ENCODE measurements at regions not wholly inside any gene's neighbourhood (a gene's known extent, or its start where the extent isn't known, plus 50 kb on each side); places are given as distances from the start of the nearest gene placed in this dataset.

DNA sequence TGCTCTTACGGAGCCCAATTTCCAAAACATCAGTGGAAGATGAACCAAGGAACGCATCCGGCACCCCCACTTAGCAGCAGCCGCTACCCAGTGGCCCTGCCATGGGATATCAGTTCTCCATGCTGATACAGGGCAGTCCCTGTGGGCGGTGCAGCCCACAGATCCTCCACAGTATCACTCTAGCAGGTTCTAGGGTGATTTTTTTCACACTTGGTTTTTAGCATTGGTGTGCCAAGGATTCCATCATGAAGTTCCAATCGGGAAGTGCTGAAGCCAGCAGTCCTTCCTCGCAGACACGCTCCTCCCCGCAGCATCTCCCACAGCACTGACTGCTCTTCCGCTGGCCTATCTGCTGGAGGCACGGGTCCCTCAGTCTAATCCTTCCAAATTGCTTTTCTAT is 261.9 kb downstream of the SYK start:
- no peak for DNase-seq (ENCODE audit: low read depth in 3 of 3, low spot score in 2 of 3)

DNA sequence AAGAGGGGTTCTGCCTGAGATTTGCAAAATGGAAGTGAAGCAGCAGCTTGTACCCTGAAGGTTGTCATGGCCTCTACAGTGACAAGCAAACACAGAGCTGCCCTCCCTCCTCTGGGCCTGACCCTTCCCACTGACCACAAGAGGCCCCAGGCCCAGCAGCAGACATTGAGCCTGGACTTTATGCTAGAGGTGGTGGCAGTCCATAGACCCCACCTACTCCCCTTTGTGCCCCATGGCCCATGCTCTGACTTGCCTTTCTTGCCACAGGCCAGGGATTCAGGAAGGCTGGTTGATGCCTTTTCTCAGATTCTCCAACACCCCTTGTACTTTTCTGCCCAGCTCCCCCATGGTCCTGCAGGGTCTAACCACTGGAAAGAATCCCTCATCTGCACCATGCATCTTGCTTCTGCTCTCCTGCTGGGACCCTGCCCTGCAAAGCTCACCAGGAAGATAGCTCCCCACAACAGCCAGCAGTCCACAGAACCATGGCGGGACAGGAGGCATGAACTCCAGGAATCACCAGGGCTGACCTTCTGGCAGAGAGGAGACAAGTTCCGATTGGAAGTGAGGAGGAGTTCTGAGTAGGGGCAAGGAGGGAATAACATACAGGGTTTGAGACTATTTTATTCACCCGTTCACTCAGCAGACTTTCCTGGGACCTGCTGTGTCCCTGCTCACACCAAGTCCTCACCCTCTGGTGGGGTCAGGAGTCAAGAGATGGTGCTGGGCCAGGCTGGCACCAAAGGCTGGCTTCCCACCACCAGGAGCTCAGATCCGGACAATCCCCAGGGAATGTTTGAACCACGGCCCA is 263.8 kb downstream of the SYK start:
- no peak for DNase-seq (ENCODE audit: low read depth in 3 of 3, low spot score in 2 of 3)

DNA sequence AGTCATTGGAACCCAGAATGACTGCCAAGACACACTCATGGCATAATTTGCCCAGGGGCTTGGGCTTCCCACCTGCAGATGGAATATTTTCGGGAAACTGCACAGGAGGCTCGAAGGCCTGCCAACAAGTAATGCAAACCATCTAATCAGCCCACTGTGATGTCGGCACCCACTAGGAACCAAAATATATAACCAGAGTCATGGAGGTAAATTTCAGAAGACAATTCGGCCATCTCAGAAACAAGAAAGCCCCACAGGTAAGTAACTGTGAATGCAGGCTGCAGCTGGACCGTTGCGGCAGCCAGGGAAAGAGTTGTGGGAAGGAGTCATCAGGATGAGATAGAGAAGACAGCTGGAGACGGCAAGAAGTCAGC is 264.4 kb downstream of the SYK start:
- no peak for DNase-seq (ENCODE audit: low read depth in 3 of 3, low spot score in 2 of 3)

DNA sequence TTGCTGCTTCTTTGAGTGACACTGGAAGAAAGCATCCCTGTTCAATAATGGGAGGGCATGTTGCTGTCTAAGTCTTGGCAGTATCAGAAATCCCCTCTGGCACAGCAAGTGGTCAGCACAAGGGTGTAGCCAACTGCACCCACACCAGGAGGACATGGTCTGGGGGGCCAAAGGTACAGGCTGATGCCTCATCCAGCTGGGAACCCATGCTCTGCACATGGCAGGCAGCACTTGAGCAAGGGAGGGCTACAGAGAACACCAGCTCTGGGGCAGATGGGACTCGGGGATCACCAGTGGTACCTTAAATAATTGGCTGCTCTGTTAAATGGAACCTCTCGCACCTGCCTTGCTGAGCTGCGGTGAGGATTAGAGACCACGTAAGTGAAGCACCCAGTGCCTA is 265.2 kb downstream of the SYK start:
- no peak for DNase-seq (ENCODE audit: low read depth in 3 of 3, low spot score in 2 of 3)

DNA sequence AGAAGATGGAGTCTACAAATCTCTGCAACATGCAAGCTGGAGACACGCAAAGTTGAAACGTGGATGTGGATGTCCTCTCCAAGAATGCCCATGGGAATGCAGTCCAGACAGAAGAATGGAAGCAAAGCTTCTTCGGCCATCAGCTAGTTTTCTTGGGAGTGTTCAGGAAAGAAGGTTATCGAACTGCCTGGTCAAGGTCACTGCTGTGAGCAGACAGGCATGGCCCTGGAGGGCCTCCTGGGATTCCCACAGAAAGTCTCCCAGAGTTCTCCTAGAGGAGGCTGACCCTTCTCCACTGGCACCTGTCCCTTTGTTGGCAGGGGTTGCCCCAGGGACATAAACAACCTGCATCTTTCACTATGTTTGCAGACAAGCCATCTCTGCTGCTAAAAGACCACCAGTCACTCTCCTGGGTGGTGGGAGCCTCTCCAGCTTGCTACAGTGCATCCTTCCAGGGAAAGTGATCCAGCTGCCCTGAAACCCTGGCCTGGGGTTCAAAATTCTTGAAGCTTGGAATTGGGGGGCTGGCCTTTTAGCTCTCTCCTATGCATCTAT is 265.8 kb downstream of the SYK start:
- no peak for DNase-seq (ENCODE audit: low read depth in 3 of 3, low spot score in 2 of 3)

DNA sequence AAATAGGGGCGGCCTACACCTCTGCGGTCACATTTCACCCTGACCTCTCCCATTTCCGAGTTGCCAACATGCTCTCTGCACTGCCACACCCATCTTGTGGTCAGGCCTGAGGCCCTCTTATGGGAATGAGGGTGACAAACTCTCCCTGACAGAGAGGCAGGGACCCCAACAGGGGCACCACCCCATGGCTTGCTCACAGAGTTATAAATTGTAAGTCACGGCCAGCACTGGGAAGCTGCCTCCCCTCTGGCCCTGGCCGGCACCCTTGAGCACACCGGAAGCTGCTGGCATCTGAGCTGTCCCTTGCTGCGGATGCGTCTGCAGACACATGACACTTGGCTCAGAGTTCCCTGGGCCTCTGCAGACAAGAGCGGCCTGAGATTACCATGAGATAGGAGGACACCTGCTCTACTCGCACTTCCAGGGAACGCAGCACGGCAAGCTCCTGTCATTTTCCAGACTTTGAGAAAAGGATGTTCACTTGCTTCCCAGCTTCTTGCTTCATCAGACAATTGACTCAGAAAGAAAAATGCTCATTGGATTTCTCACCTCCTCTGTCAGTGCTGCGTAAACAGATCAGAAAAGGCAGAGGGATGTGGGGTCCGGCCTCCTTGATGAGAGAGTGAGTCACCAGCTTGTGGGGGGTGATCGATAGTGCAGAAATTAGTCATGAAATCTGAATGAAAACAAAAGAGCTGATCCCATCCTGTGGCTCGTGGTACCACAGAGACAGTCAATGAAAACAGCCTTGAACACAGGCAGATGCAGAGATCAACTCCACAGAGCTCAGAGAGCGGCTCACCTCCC is 269.8 kb downstream of the SYK start:
- no peak for DNase-seq (ENCODE audit: low read depth in 3 of 3, low spot score in 2 of 3)

DNA sequence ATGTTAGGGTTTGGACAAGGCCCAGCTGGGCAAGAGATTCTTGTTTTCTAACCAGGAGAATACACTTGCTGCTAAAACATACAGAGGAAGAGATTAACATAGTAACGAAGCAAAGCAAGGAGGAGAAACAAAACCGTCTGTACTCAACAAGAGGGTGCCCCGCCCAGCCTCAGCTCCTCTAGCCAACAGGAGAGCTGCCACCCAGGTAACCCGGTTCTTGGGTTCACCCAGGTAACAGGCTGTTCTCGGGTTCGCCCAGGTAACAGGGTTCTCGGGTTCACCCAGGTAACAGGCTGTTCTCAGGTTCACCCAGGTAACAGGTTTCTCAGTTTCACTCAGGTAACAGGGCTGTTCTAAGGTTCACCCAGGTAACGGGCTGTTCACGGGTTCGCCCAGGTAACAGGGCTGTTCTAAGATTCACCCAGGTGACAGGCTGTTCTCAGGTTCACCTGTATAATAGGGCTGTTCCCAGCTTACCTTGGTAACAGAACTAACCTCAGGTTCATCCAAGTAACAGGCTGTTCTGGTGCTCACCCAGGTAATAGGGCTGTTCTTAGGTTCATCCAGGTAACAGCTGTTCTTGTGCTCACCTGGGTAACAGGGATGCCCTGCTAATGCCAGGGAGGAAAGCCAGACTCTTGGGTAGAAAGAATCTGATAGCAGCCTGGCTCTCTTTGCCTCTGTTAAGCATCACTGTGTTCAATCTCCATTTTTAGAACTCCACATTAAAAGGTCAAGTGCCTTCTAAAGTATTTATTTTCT is 271.6 kb downstream of the SYK start:
- no peak for DNase-seq (ENCODE audit: low read depth in 3 of 3, low spot score in 2 of 3)

DNA sequence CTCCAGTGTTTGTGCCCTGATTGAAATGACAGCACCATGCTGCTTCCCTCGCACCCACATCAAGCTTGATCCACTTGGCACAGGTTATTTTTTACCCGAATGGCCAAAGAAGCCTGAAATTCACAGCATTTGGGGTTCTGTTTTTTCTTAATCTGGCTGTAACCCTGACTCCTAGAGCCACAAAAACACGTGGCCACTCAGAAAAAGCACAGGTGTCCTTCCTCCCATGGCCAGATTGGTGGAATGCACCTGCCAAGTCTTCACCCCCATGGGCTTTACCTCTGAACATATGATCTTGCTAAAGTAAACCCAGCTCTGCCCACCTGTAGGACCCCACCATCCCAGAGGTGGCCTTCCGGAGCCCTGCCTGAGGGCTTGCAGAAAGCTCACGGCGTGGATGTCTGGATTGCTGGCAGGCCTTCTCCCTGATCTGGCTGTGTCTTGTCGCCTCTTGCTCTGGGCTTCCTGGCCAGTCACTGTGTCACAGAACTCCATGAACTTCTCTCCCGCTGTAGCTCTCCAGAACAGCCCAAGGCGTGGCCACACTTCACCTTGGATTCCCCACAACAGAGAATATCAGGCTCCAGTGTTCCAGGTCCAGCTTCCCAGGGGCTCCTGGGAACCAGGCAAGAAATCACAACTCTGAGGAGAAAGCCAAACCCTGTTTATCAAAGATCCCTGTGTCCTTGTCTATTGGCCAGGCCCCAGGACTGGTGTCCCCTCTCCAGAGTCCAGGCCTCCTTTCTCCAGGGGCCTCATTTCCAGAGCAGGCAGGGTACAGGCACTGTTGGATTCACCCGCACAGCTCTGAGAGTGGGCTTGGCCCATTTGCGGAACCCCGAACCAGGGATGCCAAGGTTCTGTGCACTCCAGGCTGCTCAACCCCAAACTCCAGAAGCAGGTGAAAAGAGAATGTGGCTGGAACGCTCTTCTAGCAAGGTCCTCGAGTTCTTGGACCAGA is 272.5 kb downstream of the SYK start:
- no peak for DNase-seq (ENCODE audit: low read depth in 3 of 3, low spot score in 2 of 3)

DNA sequence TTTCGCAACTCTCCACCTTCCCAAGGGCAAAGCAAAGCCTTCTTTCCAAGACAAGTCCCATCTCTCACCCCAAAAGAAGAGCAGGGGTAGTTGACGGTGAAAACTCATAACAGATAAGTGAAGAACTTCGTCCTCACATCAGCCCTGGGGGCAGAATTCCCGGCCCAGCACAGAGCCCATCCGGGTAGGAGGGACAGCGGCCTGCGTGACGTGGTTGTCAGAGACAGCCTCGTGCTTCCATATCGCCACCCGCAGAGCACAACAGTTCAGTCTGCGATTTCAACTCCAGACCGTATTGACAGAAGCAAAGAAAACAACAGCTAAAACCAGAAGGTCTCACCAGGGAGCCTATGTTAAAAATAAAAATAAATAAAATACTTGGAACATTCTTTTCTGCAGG is 273.2 kb downstream of the SYK start:
- DNase-seq (ENCODE audit: low read depth in 3 of 3, low spot score in 2 of 3): no peak

DNA sequence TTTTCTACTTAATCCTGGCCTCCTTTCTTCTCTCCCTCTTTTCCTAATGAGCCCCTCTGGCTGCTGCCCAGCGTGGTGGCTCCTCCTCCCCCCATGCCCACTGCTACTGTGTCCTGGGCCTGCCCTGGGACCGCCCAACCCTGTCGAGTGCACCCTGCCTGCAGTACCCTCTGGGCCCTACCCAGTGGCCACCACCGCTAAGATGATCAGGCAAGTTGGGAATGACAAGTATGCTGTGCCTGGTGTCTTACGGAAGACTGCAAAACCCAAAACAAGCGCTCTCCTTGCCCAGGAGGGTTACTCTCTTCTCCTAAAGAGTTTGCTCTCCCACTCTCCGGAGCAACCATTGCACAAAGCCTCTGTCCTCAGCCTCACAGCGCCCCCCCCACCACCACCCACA is 273.7 kb downstream of the SYK start:
- no peak for DNase-seq (ENCODE audit: low read depth in 3 of 3, low spot score in 2 of 3)

DNA sequence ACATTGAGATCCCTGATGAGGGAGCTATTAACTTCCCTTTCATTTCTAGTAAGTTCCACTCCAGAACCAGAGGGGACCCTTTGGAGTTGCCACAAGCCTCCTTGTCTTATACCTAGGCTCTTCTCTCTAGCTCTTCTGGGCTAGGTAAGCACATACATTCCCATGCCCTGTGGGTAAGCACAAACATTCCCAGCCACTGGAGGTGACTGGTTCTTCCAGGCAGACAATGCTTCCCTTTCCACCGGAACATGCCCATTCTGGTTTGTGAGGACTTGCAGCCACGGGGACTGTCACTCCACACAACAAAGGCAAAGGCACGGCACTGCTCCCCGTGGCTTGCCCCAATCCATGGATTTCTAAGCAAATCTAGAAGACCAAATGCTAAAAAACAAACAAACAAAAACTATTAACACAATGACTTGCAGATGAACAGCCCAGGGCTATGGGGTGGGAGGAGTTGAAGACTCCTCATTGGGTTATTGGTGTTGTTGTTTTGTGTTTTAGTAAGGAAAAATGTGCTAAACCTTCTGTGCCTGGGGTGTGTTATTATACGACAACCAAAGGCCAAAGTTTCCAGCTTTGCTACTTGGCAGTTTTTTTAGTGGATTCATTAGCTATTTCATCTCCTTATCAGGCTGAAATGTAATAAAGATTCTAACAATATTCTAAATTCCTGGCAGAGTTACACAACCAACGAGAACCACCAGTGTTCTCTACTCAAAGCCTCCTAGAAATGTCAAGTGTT is 276.2 kb downstream of the SYK start:
- DNase-seq (ENCODE audit: low read depth in 3 of 3, low spot score in 2 of 3): no peak

DNA sequence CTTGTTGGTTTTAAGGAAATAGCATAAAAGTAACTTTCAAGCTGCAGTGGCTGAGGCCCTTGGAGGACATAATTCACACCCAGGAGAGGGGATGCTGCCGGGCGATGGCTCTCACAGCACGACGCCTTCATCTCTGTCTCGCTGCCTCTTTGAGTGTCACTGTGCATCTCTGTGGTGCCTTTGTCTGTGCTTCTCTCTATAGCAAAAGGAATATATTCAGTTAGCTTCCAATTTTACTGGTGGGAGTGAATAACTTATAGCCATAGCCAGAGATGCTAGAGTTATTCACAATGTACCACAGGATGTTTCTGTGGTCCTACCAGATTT is 276.7 kb downstream of the SYK start:
- no peak for DNase-seq (ENCODE audit: low read depth in 3 of 3, low spot score in 2 of 3)

DNA sequence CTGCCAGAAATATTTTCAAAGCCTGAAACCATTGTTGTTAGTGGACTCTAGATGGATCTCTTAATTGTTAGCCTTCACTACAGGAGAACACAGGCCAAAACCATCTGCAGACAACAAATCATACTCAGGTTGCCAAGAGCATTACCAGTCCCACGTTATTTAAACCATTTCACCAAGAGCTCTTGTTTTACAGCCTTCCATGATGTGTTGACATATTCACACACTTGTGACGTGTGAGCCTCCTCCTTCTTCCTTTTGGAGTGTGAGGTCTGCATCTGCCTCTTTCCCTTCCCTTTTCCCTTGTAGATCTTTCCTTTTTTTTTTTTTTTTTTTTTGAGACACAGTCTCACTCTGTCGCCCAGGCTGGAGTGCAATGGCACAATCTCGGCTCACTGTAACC is 279.0 kb downstream of the AUH start:
- DNase-seq (ENCODE audit: low read depth in 3 of 3, low spot score in 2 of 3): no peak

DNA sequence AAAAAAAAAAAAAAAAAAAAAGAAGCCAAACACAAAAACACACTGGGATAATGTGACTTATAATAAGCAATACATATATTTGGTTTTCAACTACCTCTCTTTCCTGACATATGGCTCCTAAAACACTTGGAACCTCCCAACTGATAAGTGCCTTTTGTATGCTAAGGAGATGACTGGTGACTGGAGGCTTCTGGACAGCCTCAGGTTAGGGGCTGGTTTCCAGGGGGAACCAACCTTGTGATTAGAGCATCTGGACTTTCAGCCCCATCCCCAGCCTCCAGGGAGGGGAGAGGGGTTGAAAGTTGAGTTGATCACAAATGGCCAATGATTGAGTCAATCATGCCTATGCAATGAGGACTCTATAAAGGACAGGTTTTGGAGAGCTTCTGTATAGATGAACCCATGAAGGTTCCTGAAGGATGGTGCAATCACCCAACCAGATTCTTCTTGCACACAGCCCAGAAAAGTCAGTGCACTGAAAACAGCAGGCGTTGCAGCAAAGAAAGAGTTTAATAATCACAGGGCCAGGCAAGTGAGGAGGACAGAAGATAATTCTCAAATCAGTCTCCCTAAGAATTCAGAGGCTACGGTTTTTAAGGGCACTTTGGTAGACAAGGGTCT is 276.7 kb downstream of the AUH start:
- DNase-seq (ENCODE audit: low read depth in 3 of 3, low spot score in 2 of 3): no peak

DNA sequence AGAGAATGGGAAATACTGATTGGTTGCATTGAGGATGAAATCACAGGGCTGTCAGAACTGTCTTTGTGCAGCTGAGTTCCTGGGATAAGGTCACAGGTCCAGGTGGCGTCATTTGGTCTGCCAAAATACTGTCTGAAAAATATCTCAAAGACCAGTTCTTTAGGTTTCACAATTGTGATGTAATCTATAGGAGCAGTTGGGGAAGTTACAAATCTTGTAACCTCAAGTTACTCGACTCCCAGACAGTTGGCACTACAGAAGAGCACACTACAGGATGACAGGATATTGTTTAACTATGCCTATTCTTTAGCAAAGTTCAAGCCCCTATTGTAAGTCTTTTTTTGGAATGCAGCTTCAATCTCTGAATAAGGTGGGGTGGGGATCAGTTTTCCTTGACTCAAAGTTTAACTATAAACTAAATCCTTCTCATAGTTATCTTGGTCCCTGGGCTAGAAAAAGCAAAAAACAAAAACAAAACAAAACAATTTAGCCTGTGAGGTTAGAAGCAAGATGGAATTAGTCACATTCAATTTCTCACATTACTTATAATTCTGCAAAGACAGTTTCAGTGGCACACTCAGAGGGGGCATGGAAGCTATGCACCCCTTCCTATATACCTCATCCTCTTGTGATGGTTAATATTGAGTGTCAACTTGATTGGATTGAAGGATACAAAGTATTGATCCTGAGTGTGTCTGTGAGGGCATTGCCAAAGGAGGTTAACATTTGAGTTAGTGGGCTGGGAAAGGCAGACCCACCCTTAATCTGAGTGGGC is 276.0 kb downstream of the AUH start:
- DNase-seq (ENCODE audit: low read depth in 3 of 3, low spot score in 2 of 3): no peak

DNA sequence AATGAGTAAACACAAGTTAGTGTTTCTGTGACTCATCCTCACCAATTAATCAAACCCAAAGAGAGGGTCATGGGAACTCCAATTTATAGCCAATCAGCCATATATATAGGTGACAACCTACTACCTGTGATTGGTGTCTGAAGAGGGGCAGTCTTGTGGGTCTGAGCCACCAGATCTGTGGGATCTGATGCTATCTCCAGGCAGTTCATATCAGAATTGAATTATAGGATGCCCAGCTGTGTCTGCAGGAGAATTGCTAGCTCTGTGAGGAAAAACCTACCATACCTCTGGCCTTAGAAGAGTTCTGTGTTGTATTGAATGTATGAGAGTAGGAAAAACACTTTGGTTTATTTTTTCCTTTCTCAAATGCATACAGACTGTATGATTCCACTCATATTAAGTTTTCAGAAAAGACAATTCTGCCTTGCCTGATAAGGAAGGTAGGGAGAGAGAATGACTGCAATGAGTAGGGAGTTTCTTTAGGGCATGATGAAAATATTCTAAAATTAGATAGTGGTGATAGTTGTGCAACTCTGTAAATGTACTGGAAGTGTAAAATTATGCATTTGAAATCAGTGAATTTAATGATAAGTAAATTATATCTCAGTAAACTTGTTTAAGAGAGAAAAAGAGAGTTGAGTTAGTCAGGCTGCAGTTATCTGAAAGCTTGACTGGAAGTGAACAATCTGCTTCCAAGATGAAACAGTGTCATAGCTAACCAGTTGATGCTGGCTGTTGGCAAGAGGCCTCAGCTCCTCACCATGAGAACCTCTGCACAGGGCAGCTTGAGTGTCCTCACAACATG is 274.9 kb downstream of the AUH start:
- no peak for DNase-seq (ENCODE audit: low read depth in 3 of 3, low spot score in 2 of 3)

DNA sequence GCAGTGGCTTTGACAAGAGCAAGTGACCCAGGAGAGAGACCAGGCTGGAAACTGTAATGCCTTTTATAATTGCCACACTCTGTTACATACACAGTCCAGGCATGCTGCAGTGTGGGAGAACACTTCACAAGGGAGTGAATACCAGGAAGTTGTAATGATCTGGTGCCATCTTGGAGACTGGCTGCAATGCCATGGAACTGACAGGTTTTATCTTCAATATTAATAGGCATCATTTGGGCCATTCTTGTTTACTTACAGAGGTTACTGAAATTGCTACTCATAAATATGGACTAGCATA is 274.3 kb downstream of the AUH start:
- no peak for DNase-seq (ENCODE audit: low read depth in 3 of 3, low spot score in 2 of 3)
